ENCODE measurements at regions not wholly inside any gene's neighbourhood (a gene's known extent, or its start where the extent isn't known, plus 50 kb on each side); places are given as distances from the start of the nearest gene placed in this dataset.

GRCh38 chr12:24071842-24072241 lies 122.4 kb upstream of the SOX5 start:
- H3K9me3 Mint-ChIP-seq: peaks cover 0 to 4% (median under 1%) of the 10 kb centered on the region in 6 donors
- no peaks in the 10 kb centered on the region for H3K36me3 Mint-ChIP-seq
- no peaks in the 10 kb centered on the region for H3K4me1 Mint-ChIP-seq
- no peak for DNase-seq
- H3K27ac Mint-ChIP-seq: no peak overlapping the region
- peaks cover 0 to 2% (median 0%) of the 10 kb centered on the region in 3 donors for H3K27me3 Mint-ChIP-seq (ENCODE audit: low read depth in 3 of 3)
- no peak overlapping the region for H3K4me3 Mint-ChIP-seq

- H3K9me3 Mint-ChIP-seq: peaks cover 0 to 4% (median 0%) of the 10 kb centered on the region in 6 donors
- H3K27me3 Mint-ChIP-seq (ENCODE audit: low read depth in 3 of 3): peaks cover 0 to 2% (median 0%) of the 10 kb centered on the region in 3 donors
- no peak overlapping the region for H3K4me3 Mint-ChIP-seq
- H3K36me3 Mint-ChIP-seq: no peaks in the 10 kb centered on the region
- H3K4me1 Mint-ChIP-seq: no peaks in the 10 kb centered on the region
- DNase-seq: no peak
- no peak overlapping the region for H3K27ac Mint-ChIP-seq
These were observed 120.3 kb upstream of the SOX5 start for GRCh38 chr12:24069532-24070395.

- Mint-ChIP-seq H3K4me1 (no peaks in the 10 kb centered on the region), H3K27me3 (ENCODE audit: low read depth in 3 of 3) (no peaks in the 10 kb centered on the region), H3K4me3 (no peak overlapping the region), H3K27ac (no peak overlapping the region), H3K36me3 (no peaks in the 10 kb centered on the region), H3K9me3 (no peaks in the 10 kb centered on the region)
- DNase-seq: no peak
These were observed 117.4 kb upstream of the SOX5 start for GRCh38 chr12:24066865-24067264.

GRCh38 chr12:24066097-24066496 lies 116.6 kb upstream of the SOX5 start:
- Mint-ChIP-seq H3K27me3 (ENCODE audit: low read depth in 3 of 3) (no peaks in the 10 kb centered on the region), H3K4me3 (no peak overlapping the region), H3K9me3 (no peaks in the 10 kb centered on the region), H3K27ac (no peak overlapping the region), H3K4me1 (no peaks in the 10 kb centered on the region), H3K36me3 (no peaks in the 10 kb centered on the region)
- DNase-seq: no peak

- H3K36me3 Mint-ChIP-seq: no peaks in the 10 kb centered on the region
- H3K27ac Mint-ChIP-seq: no peak overlapping the region
- H3K4me3 Mint-ChIP-seq: no peak overlapping the region
- no peaks in the 10 kb centered on the region for H3K27me3 Mint-ChIP-seq (ENCODE audit: low read depth in 3 of 3)
- no peaks in the 10 kb centered on the region for H3K9me3 Mint-ChIP-seq
- H3K4me1 Mint-ChIP-seq: no peaks in the 10 kb centered on the region
- no peak for DNase-seq
These were observed 113.3 kb upstream of the SOX5 start for GRCh38 chr12:24062642-24063245.

- H3K27me3 Mint-ChIP-seq (ENCODE audit: low read depth in 3 of 3): no peaks in the 10 kb centered on the region
- DNase-seq: no peak
- H3K9me3 Mint-ChIP-seq: peaks cover 0 to 2% (median 0%) of the 10 kb centered on the region in 6 donors
- no peaks in the 10 kb centered on the region for H3K4me1 Mint-ChIP-seq
- no peak overlapping the region for H3K4me3 Mint-ChIP-seq
- H3K36me3 Mint-ChIP-seq: no peaks in the 10 kb centered on the region
- no peak overlapping the region for H3K27ac Mint-ChIP-seq
These were observed 110.6 kb upstream of the SOX5 start for GRCh38 chr12:24060089-24060488.

GRCh38 chr12:24057920-24058476 lies 108.5 kb upstream of the SOX5 start:
- Mint-ChIP-seq H3K27ac (no peak overlapping the region), H3K4me1 (no peaks in the 10 kb centered on the region), H3K36me3 (no peaks in the 10 kb centered on the region), H3K9me3 (peaks cover 0 to 9% (median 3%) of the 10 kb centered on the region in 6 donors), H3K27me3 (ENCODE audit: low read depth in 3 of 3) (no peaks in the 10 kb centered on the region), H3K4me3 (no peak overlapping the region)
- no peak for DNase-seq

- Mint-ChIP-seq H3K36me3 (no peaks in the 10 kb centered on the region), H3K27ac (no peak overlapping the region), H3K9me3 (peaks cover 0 to 14% (median 4%) of the 10 kb centered on the region in 6 donors), H3K4me3 (no peak overlapping the region), H3K4me1 (no peaks in the 10 kb centered on the region), H3K27me3 (ENCODE audit: low read depth in 3 of 3) (no peaks in the 10 kb centered on the region)
- no peak for DNase-seq
These were observed 106.3 kb upstream of the SOX5 start for GRCh38 chr12:24055747-24056146.

- Mint-ChIP-seq H3K36me3 (no peaks in the 10 kb centered on the region), H3K4me1 (peaks cover 0 to under 1% of the 10 kb centered on the region in 2 donors), H3K27ac (no peak overlapping the region), H3K4me3 (no peak overlapping the region), H3K27me3 (ENCODE audit: low read depth in 3 of 3) (no peaks in the 10 kb centered on the region), H3K9me3 (peaks cover 0 to 14% (median 4%) of the 10 kb centered on the region in 6 donors)
- DNase-seq: no peak
These were observed 104.9 kb upstream of the SOX5 start for GRCh38 chr12:24054416-24054815.

- Mint-ChIP-seq H3K27ac (no peak overlapping the region), H3K27me3 (ENCODE audit: low read depth in 3 of 3) (peaks cover 0 to 5% (median 0%) of the 10 kb centered on the region in 3 donors), H3K4me1 (peaks cover 7 to 14% of the 10 kb centered on the region in 2 donors), H3K36me3 (no peaks in the 10 kb centered on the region), H3K9me3 (peaks cover 3 to 15% (median 5%) of the 10 kb centered on the region in 6 donors), H3K4me3 (no peak overlapping the region)
- DNase-seq: no peak
These were observed 100.3 kb upstream of the SOX5 start for GRCh38 chr12:24049728-24050127.

- Mint-ChIP-seq H3K4me1 (peaks cover 7 to 14% of the 10 kb centered on the region in 2 donors), H3K9me3 (peaks cover 0 to 15% (median 4%) of the 10 kb centered on the region in 6 donors), H3K27me3 (ENCODE audit: low read depth in 3 of 3) (peaks cover 0 to 5% (median 0%) of the 10 kb centered on the region in 3 donors), H3K27ac (no peak overlapping the region), H3K36me3 (no peaks in the 10 kb centered on the region), H3K4me3 (no peak overlapping the region)
- peak in 2 of 3 donors; percentile 11 to 12 for DNase-seq
These were observed 99.6 kb upstream of the SOX5 start for GRCh38 chr12:24049101-24049500.

GRCh38 chr12:24048446-24048845 lies 99.0 kb upstream of the SOX5 start:
- H3K27me3 Mint-ChIP-seq (ENCODE audit: low read depth in 3 of 3): peaks cover 0 to 5% (median 0%) of the 10 kb centered on the region in 3 donors

GRCh38 chr12:24047326-24047725 lies 97.9 kb upstream of the SOX5 start:
- no peaks in the 10 kb centered on the region for H3K36me3 Mint-ChIP-seq

More at GRCh38 chr12:24048446-24048845, 99.0 kb upstream of the SOX5 start:
- Mint-ChIP-seq H3K27ac (no peak overlapping the region), H3K4me3 (no peak overlapping the region), H3K9me3 (peaks cover 0 to 15% (median 4%) of the 10 kb centered on the region in 6 donors), H3K4me1 (peaks cover 7 to 14% of the 10 kb centered on the region in 2 donors), H3K36me3 (no peaks in the 10 kb centered on the region)
- DNase-seq: no peak

GRCh38 chr12:24045816-24046257 lies 96.4 kb upstream of the SOX5 start:
- Mint-ChIP-seq H3K36me3 (no peaks in the 10 kb centered on the region), H3K27me3 (ENCODE audit: low read depth in 3 of 3) (peaks cover 0 to 5% (median 0%) of the 10 kb centered on the region in 3 donors), H3K4me3 (peak overlapping the region in 2 of 5 donors; percentile 19 to 51), H3K27ac (no peak overlapping the region), H3K9me3 (peaks cover 0 to 15% (median 0%) of the 10 kb centered on the region in 6 donors), H3K4me1 (peaks cover 7 to 14% of the 10 kb centered on the region in 2 donors)
- peak in 2 of 3 donors; percentile 1 to 8 for DNase-seq

More at GRCh38 chr12:24047326-24047725, 97.9 kb upstream of the SOX5 start:
- Mint-ChIP-seq H3K27ac (no peak overlapping the region), H3K4me3 (no peak overlapping the region), H3K27me3 (ENCODE audit: low read depth in 3 of 3) (peaks cover 0 to 5% (median 0%) of the 10 kb centered on the region in 3 donors), H3K4me1 (peaks cover 7 to 14% of the 10 kb centered on the region in 2 donors), H3K9me3 (peaks cover 0 to 15% (median 0%) of the 10 kb centered on the region in 6 donors)
- no peak for DNase-seq

Measured in immature natural killer cell (primary cell).